Natural killer cell (primary cell): ENCODE measurements at regions not wholly inside any gene's neighbourhood (a gene's known extent, or its start where the extent isn't known, plus 50 kb on each side); places are given as distances from the start of the nearest gene placed in this dataset.

Experiments
- ATAC-seq, 3 donors: fragments of 150-1000 bp in 2 of 3; fragments of 200-7000 bp in 1 of 3; cut with Tn5 transposase; 1 replicate in 1 of 3; 2 replicates in 2 of 3; pipeline ENCODE4 v1.10.0; 2021; ENCODE audit warnings: mild to moderate bottlenecking in 2 of 3, moderate library complexity in 2 of 3
- DNase-seq, 2 donors: peaks; one replicate each; pipeline versions ENCODE4 v3.0.0 to v3.0.0-alpha.2; 2013 to 2021; ENCODE audit warnings: mixed read lengths in 1 of 2
- H3K27ac ChIP-seq: one replicate; pipeline ENCODE4 v1.5.1; 2013; ENCODE audit warnings: mild to moderate bottlenecking, low read length
- H3K27me3 ChIP-seq: one replicate; pipeline ENCODE4 v1.6.1; 2013; ENCODE audit warnings: low read length; ENCODE audit not compliant: control insufficient read depth, insufficient read depth
- H3K36me3 ChIP-seq: one replicate; pipeline ENCODE4 v1.6.1; 2013; ENCODE audit warnings: low read length; ENCODE audit not compliant: control insufficient read depth, insufficient read depth
- H3K4me1 ChIP-seq: one replicate; pipeline ENCODE4 v1.6.1; 2013; ENCODE audit warnings: low read length; ENCODE audit not compliant: control insufficient read depth, insufficient read depth
- H3K4me3 ChIP-seq: one replicate; pipeline ENCODE4 v1.5.1; 2013; ENCODE audit warnings: low read length
- H3K9me3 ChIP-seq: one replicate; pipeline ENCODE4 v1.6.1; 2013; ENCODE audit warnings: low read length; ENCODE audit not compliant: control insufficient read depth, insufficient read depth
- H3K27ac Mint-ChIP-seq, 2 donors: one replicate each; pipeline ENCODE4 v1.8.0; 2022; ENCODE audit warnings: mild to moderate bottlenecking in 2 of 2, mixed read lengths in 2 of 2, moderate library complexity in 1 of 2
- H3K27me3 Mint-ChIP-seq, 2 donors: one replicate each; pipeline ENCODE4 v1.8.0; 2022; ENCODE audit warnings: low read depth in 2 of 2, mixed read lengths in 2 of 2
- H3K36me3 Mint-ChIP-seq: one replicate; pipeline ENCODE4 v1.8.0; 2022; ENCODE audit warnings: mixed read lengths
- H3K4me1 Mint-ChIP-seq, 2 donors: one replicate each; pipeline ENCODE4 v1.8.0; 2022; ENCODE audit warnings: mixed read lengths in 2 of 2
- H3K4me3 Mint-ChIP-seq: one replicate; pipeline ENCODE4 v1.8.0; 2022; ENCODE audit warnings: mild to moderate bottlenecking, moderate library complexity, mixed read lengths
- H3K9me3 Mint-ChIP-seq, 2 donors: one replicate each; pipeline ENCODE4 v1.8.0; 2022; ENCODE audit warnings: mixed read lengths in 2 of 2
- WGBS: methylation state at CpG from one replicate; pipeline ENCODE4 v1.1.7; 2013; ENCODE audit warnings: missing lambda C conversion rate; ENCODE audit not compliant: insufficient coverage; 5-methylcytosine and 5-hydroxymethylcytosine counted together
- intact Hi-C: fragments of 100-400 bp; cut with micrococcal nuclease; formaldehyde crosslinking; loops from one replicate; pipeline ENCODE4 v1.14.2; 2022
- TF ChIP-seq, protein P1 (sequence below): fragments of 200-600 bp; IDR thresholded peaks from one replicate; pipeline ENCODE4 v1.8.0; 2022; ENCODE audit warnings: antibody characterized with exemption

DNA sequence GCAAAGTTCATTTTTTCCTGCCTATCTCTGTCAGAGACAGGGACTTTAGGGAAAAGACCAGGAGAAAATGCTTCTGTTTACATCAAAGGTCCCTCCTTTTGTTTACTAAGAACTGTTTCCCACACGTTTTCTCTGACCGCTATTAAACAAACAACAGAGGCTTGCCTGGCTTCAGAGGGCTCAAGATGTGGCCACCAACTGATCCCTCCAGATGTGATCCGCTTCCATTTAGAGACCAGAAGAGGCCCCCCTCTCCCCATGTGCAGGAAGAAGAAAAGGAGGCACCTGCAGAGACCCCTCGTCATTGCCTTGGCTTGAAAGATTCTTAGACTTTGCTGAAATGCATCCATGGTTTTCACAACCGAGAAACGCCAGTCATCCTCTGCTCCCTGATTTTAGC, 217.9 kb upstream of the PWP1 start:
- peaks cover 0 to 7% of the 10 kb centered on the region in 2 donors for H3K27me3 Mint-ChIP-seq
- Histone ChIP-seq H3K27ac (no peak overlapping the region), H3K27me3 (no peaks in the 10 kb centered on the region), H3K36me3 (no peaks in the 10 kb centered on the region), H3K9me3 (no peaks in the 10 kb centered on the region), H3K4me1 (peaks cover 8% of the 10 kb centered on the region), H3K4me3 (no peak overlapping the region)
- ATAC-seq (no peak), DNase-seq (no peak)
- no peaks in the 10 kb centered on the region for H3K9me3 Mint-ChIP-seq
- H3K4me1 Mint-ChIP-seq: peaks cover 0 to 22% of the 10 kb centered on the region in 2 donors
- H3K27ac Mint-ChIP-seq: no peak overlapping the region
- H3K36me3 Mint-ChIP-seq: no peaks in the 10 kb centered on the region
- WGBS: 85% methylated on average over 6 of the region's 6 CpGs
- intact Hi-C loops: no loop called here
- H3K4me3 Mint-ChIP-seq: no peak overlapping the region
- TF ChIP-seq, protein P1, sequence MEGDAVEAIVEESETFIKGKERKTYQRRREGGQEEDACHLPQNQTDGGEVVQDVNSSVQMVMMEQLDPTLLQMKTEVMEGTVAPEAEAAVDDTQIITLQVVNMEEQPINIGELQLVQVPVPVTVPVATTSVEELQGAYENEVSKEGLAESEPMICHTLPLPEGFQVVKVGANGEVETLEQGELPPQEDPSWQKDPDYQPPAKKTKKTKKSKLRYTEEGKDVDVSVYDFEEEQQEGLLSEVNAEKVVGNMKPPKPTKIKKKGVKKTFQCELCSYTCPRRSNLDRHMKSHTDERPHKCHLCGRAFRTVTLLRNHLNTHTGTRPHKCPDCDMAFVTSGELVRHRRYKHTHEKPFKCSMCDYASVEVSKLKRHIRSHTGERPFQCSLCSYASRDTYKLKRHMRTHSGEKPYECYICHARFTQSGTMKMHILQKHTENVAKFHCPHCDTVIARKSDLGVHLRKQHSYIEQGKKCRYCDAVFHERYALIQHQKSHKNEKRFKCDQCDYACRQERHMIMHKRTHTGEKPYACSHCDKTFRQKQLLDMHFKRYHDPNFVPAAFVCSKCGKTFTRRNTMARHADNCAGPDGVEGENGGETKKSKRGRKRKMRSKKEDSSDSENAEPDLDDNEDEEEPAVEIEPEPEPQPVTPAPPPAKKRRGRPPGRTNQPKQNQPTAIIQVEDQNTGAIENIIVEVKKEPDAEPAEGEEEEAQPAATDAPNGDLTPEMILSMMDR: no peak

DNA sequence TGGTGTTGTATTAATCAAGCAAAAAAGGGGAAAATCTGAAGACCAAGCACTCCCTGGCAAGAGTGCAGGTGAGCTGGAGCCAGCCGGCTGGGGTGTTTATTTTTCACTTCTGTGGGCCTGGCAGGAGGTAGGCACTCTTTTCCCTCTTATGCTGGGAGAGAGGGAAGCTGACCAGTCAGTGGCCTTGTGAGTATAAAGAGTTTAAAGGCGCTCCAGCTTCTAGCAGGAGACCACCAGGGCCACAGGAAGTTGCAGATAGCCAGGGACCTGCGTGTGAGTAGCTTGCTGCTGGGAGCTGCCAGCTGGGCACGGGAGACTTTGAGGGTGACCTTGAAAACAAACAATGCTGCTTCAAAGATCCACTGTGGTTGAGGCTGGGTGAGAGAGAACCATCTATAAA, 217.4 kb upstream of the PWP1 start:
- ATAC-seq: no peak
- intact Hi-C loops: no loop called here
- Histone ChIP-seq H3K27me3 (no peaks in the 10 kb centered on the region), H3K4me1 (peaks cover 8% of the 10 kb centered on the region), H3K36me3 (no peaks in the 10 kb centered on the region), H3K27ac (no peak overlapping the region), H3K9me3 (no peaks in the 10 kb centered on the region), H3K4me3 (no peak overlapping the region)
- H3K36me3 Mint-ChIP-seq: no peaks in the 10 kb centered on the region
- TF ChIP-seq, protein P1: no peak
- H3K4me3 Mint-ChIP-seq: no peak overlapping the region
- peaks cover 0 to 22% of the 10 kb centered on the region in 2 donors for H3K4me1 Mint-ChIP-seq
- peaks cover 0 to 7% of the 10 kb centered on the region in 2 donors for H3K27me3 Mint-ChIP-seq
- H3K27ac Mint-ChIP-seq: no peak overlapping the region
- DNase-seq: no peak
- 43% methylated on average over 4 of the region's 4 CpGs for WGBS
- H3K9me3 Mint-ChIP-seq: no peaks in the 10 kb centered on the region

DNA sequence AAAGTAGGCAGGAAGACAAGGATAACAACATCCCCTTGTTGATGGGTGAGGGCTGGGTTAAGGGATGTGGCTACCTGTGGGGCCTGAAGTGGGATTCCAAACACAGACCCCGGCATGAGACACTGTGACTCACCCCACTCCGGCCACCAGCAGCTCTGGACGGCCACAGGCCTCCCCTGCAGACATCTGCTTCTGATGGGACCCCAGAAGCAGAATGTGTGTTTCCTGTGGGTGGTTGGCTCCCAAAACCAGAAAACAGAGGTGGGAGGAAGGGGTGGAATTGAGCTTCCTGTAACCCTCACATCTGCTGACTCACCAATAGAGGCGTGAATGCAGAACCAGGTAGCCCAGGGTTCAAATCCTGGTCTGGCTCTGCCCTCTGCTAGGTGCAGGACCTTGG, 216.6 kb upstream of the PWP1 start:
- TF ChIP-seq, protein P1: no peak
- H3K36me3 ChIP-seq: no peaks in the 10 kb centered on the region
- no peak overlapping the region for H3K27ac ChIP-seq
- DNase-seq (no peak), ATAC-seq (no peak)
- Mint-ChIP-seq H3K27me3 (peaks cover 0 to 7% of the 10 kb centered on the region in 2 donors), H3K9me3 (no peaks in the 10 kb centered on the region), H3K4me3 (no peak overlapping the region), H3K36me3 (no peaks in the 10 kb centered on the region), H3K27ac (no peak overlapping the region), H3K4me1 (peaks cover 0 to 22% of the 10 kb centered on the region in 2 donors)
- 22% methylated on average over 4 of the region's 4 CpGs for WGBS
- no peak overlapping the region for H3K4me3 ChIP-seq
- intact Hi-C loops: no loop called here
- H3K27me3 ChIP-seq: no peaks in the 10 kb centered on the region
- peaks cover 8% of the 10 kb centered on the region for H3K4me1 ChIP-seq
- H3K9me3 ChIP-seq: no peaks in the 10 kb centered on the region

DNA sequence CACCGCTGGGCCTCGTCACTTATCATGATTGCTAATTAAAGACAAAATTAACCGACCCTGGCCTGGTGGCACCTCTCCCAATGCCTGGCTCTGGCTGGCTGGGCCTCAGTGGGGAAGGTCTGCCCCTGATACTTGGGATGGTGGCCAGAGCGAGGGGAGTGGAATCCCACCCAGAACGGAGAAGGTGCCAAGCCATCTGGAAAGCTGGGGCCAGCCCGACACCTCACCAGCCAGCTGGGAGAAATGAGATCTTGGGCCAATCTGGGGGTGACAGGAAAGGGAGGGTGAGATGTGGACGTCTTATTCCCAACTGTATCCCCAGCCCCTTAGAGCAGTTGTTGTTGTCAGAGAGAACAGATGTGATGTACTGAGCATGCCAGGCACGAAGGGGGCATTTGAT, 215.0 kb upstream of the PWP1 start:
- DNase-seq (no peak), ATAC-seq (no peak)
- no peaks in the 10 kb centered on the region for H3K36me3 Mint-ChIP-seq
- H3K27ac ChIP-seq: no peak overlapping the region
- H3K4me3 Mint-ChIP-seq: no peak overlapping the region
- H3K27me3 ChIP-seq: no peaks in the 10 kb centered on the region
- H3K4me1 Mint-ChIP-seq: peaks cover 15 to 35% of the 10 kb centered on the region in 2 donors
- TF ChIP-seq, protein P1: no peak
- H3K9me3 ChIP-seq: no peaks in the 10 kb centered on the region
- H3K27ac Mint-ChIP-seq: no peak overlapping the region
- intact Hi-C loops: no loop called here
- peaks cover 0 to 7% of the 10 kb centered on the region in 2 donors for H3K27me3 Mint-ChIP-seq
- H3K4me3 ChIP-seq: no peak overlapping the region
- peaks cover 18% of the 10 kb centered on the region for H3K4me1 ChIP-seq
- no peaks in the 10 kb centered on the region for H3K36me3 ChIP-seq
- H3K9me3 Mint-ChIP-seq: no peaks in the 10 kb centered on the region
- WGBS: 86% methylated on average over 8 of the region's 8 CpGs
